Hepatocyte (in vitro differentiated cells): ENCODE measurements at regions not wholly inside any gene's neighbourhood (a gene's known extent, or its start where the extent isn't known, plus 50 kb on each side); places are given as distances from the start of the nearest gene placed in this dataset.
"Not testable (repeated sequence)": the region's sequence is repeated elsewhere in the genome, so short reads cannot be mapped to it uniquely, and the experiment has no call there.

ENCODE experiments used
- DNase-seq: peaks from one replicate; pipeline ENCODE4 v3.0.0-alpha.2; 2016; ENCODE audit warnings: low spot score
- H2AFZ ChIP-seq: fragments of 200-600 bp; sonication (generic); 2 replicates; pipeline ENCODE4 v1.6.0; 2016; ENCODE audit warnings: antibody characterized with exemption, mild to moderate bottlenecking
- H3K27ac ChIP-seq: fragments of 200-600 bp; sonication (generic); 2 replicates; pipeline ENCODE4 v1.5.1; 2016; ENCODE audit warnings: mild to moderate bottlenecking
- H3K27me3 ChIP-seq: fragments of 200-600 bp; sonication (generic); 2 replicates; pipeline ENCODE4 v1.6.1; 2016
- H3K36me3 ChIP-seq: fragments of 200-600 bp; sonication (generic); replicated peaks from 2 replicates; pipeline ENCODE4 v1.5.1; 2016; ENCODE audit warnings: low read depth; ENCODE audit not compliant: insufficient read depth
- H3K4me1 ChIP-seq: fragments of 200-600 bp; sonication (generic); 2 replicates; pipeline ENCODE4 v1.5.1; 2016; ENCODE audit warnings: mild to moderate bottlenecking, moderate library complexity; ENCODE audit not compliant: insufficient read depth
- H3K4me2 ChIP-seq: fragments of 200-600 bp; sonication (generic); 2 replicates; pipeline ENCODE4 v1.6.0; 2016
- H3K4me3 ChIP-seq: fragments of 200-600 bp; sonication (generic); 2 replicates; pipeline ENCODE4 v1.5.1; 2016; ENCODE audit warnings: mild to moderate bottlenecking
- H3K79me2 ChIP-seq: fragments of 200-600 bp; sonication (generic); 2 replicates; pipeline ENCODE4 v1.6.0; 2017; ENCODE audit warnings: mild to moderate bottlenecking
- H3K9me2 ChIP-seq: fragments of 200-600 bp; sonication (generic); replicated peaks from 2 replicates; pipeline ENCODE4 v1.6.0; 2017; ENCODE audit warnings: mild to moderate bottlenecking; ENCODE audit not compliant: insufficient read depth
- H3K9me3 ChIP-seq: fragments of 200-600 bp; sonication (generic); 2 replicates; pipeline ENCODE4 v1.5.1; 2016; ENCODE audit warnings: low read depth, mild to moderate bottlenecking
- H4K20me1 ChIP-seq: fragments of 200-600 bp; sonication (generic); 2 replicates; pipeline ENCODE4 v1.6.0; 2016; ENCODE audit warnings: mild to moderate bottlenecking; ENCODE audit not compliant: insufficient read depth, poor library complexity, severe bottlenecking
- EZH2 ChIP-seq: fragments of 200-600 bp; sonication (generic); IDR thresholded peaks from 2 replicates; pipeline ENCODE4 v1.6.1; 2016; ENCODE audit warnings: antibody characterized with exemption, mild to moderate bottlenecking, borderline replicate concordance
- EZH2phosphoT487 ChIP-seq: fragments of 200-600 bp; sonication (generic); IDR thresholded peaks from one replicate; pipeline ENCODE4 v1.6.1; 2018; ENCODE audit warnings: antibody characterized with exemption, mild to moderate bottlenecking, low read depth, moderate library complexity; ENCODE audit not compliant: unreplicated experiment, severe bottlenecking
- WGBS: methylation state at CpG from one replicate; pipeline ENCODE4 v1.1.6; 2016; ENCODE audit warnings: low lambda C conversion rate; ENCODE audit errors: missing lambda C conversion rate; 5-methylcytosine and 5-hydroxymethylcytosine counted together
- TF ChIP-seq, protein P1 (sequence below): fragments of 200-600 bp; sonication (generic); IDR thresholded peaks from 2 replicates; pipeline ENCODE4 v1.5.1; 2016; ENCODE audit warnings: antibody characterized with exemption, mild to moderate bottlenecking; ENCODE audit not compliant: poor library complexity

DNA sequence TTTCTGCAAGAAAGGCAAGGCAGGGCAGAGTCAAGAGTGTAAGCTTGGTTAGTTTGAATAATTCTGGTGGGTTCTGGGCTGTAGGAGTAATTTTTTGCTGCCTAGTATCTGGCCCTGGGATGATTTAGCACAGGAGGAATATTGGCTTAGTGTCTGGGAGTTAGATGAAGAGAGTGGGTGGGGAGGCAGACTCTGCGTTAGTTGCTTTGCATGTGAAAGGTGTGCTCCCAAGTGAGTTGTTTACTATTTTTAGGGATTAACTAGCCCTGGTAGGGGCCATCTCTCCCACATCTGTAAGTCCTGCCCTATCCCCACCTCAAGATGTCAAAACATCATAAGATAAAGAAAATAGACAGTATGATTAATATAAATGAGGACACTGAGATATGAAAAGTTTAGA is 249.7 kb downstream of the LRIG3 start:
- 82% methylated on average over 1 of the region's 1 CpG for WGBS
- no peak overlapping the region for H3K4me2 ChIP-seq
- no peaks in the 10 kb centered on the region for H3K4me1 ChIP-seq
- no peak overlapping the region for H2AFZ ChIP-seq
- no peaks in the 10 kb centered on the region for H3K9me2 ChIP-seq
- H3K27me3 ChIP-seq, result no peaks in the 10 kb centered on the region
- DNase-seq, result no peak
- H3K4me3 ChIP-seq, result no peak overlapping the region
- H3K27ac ChIP-seq, result no peak overlapping the region
- no peak for TF ChIP-seq EZH2
- TF ChIP-seq, protein P1, sequence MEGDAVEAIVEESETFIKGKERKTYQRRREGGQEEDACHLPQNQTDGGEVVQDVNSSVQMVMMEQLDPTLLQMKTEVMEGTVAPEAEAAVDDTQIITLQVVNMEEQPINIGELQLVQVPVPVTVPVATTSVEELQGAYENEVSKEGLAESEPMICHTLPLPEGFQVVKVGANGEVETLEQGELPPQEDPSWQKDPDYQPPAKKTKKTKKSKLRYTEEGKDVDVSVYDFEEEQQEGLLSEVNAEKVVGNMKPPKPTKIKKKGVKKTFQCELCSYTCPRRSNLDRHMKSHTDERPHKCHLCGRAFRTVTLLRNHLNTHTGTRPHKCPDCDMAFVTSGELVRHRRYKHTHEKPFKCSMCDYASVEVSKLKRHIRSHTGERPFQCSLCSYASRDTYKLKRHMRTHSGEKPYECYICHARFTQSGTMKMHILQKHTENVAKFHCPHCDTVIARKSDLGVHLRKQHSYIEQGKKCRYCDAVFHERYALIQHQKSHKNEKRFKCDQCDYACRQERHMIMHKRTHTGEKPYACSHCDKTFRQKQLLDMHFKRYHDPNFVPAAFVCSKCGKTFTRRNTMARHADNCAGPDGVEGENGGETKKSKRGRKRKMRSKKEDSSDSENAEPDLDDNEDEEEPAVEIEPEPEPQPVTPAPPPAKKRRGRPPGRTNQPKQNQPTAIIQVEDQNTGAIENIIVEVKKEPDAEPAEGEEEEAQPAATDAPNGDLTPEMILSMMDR, result no peak
- no peaks in the 10 kb centered on the region for H3K9me3 ChIP-seq
- H3K79me2 ChIP-seq, result no peaks in the 10 kb centered on the region
- H3K36me3 ChIP-seq, result no peaks in the 10 kb centered on the region
- H4K20me1 ChIP-seq, result no peaks in the 10 kb centered on the region

DNA sequence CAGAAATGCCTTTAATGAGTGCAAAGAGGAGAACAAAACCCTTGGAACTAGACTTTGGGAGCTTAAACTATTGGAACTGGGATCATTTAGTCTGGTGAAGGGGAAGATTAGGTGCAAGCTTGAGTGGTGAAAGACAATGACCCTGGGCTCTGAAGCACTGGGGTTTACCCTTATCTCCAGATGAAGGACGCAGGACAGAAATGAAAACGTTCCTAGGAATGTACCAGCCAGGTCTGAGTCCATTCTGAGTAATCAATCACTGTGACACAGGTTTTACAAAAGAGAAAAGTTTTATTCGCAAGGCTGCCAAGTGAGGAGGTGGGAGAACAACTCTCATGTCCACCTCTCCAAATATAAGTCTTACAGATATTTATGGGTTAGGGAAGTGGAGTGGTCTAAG is 249.1 kb downstream of the LRIG3 start:
- Histone ChIP-seq H2AFZ (no peak overlapping the region), H3K4me2 (no peak overlapping the region), H3K4me1 (no peaks in the 10 kb centered on the region), H4K20me1 (no peaks in the 10 kb centered on the region), H3K79me2 (no peaks in the 10 kb centered on the region), H3K4me3 (no peak overlapping the region), H3K27me3 (no peaks in the 10 kb centered on the region), H3K36me3 (no peaks in the 10 kb centered on the region), H3K9me3 (no peaks in the 10 kb centered on the region), H3K27ac (no peak overlapping the region), H3K9me2 (no peaks in the 10 kb centered on the region)
- no peak for DNase-seq
- 36% methylated on average over 3 of the region's 3 CpGs for WGBS
- no peak for TF ChIP-seq EZH2phosphoT487
- TF ChIP-seq EZH2, result no peak
- TF ChIP-seq, protein P1, result no peak

DNA sequence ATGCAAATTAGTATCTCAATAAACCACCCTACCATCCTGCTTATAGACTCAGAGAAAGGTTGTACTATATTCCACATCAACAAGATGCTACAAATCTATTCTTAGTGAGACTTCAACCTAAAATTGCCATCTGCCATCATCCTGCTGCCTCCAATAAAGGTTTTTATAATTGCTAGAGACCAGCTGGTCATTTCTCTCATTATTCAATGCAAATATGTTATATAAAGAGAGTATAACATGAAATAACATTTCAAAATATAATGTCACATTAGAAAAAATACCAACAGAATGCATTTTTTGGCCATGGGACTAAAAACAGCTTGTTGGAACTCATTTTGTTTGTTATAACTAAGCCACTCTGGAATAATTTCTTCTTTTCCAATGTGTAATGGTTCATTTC is 247.3 kb downstream of the LRIG3 start:
- Histone ChIP-seq H3K9me3 (no peaks in the 10 kb centered on the region), H3K27me3 (no peaks in the 10 kb centered on the region), H3K4me1 (no peaks in the 10 kb centered on the region), H3K9me2 (no peaks in the 10 kb centered on the region), H3K79me2 (no peaks in the 10 kb centered on the region), H3K4me3 (no peak overlapping the region), H3K36me3 (no peaks in the 10 kb centered on the region), H3K27ac (no peak overlapping the region), H3K4me2 (no peak overlapping the region), H4K20me1 (no peaks in the 10 kb centered on the region), H2AFZ (no peak overlapping the region)
- no peak for DNase-seq
- TF ChIP-seq EZH2 (no peak), EZH2phosphoT487 (no peak)
- TF ChIP-seq, protein P1, result no peak

DNA sequence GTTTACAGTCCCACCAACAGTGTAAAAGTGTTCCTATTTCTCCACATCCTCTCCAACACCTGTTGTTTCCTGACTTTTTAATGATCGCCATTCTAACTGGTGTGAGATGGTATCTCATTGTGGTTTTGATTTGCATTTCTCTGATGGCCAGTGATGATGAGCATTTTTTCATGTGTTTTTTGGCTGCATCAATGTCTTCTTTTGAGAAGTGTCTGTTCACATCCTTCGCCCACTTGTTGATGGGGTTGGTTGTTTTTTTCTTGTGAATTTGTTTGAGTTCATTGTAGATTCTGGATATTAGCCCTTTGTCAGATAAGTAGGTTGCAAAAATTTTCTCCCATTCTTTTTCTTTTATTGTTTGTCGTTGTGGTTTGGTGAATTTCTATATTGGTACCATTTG is 242.5 kb downstream of the LRIG3 start:
- not testable (repeated sequence) for H2AFZ ChIP-seq, H3K27me3 ChIP-seq, H3K9me2 ChIP-seq, H3K4me2 ChIP-seq, H3K4me1 ChIP-seq, H3K27ac ChIP-seq, H3K9me3 ChIP-seq, H3K36me3 ChIP-seq, H3K79me2 ChIP-seq, H4K20me1 ChIP-seq, H3K4me3 ChIP-seq, DNase-seq
- whole genome bisulfite sequencing, result 93% methylated on average over 3 of the region's 3 CpGs
